GM12891 (cell line): ENCODE measurements at regions not wholly inside any gene's neighbourhood (a gene's known extent, or its start where the extent isn't known, plus 50 kb on each side); places are given as distances from the start of the nearest gene placed in this dataset.

Experiments used
- POLR2A ChIP-seq: IDR thresholded peaks from 2 replicates; pipeline ENCODE4 v1.6.1; 2011; ENCODE audit warnings: low read depth, low read length, control low read depth
- TAF1 ChIP-seq: IDR thresholded peaks from 2 replicates; pipeline ENCODE4 v1.6.1; 2011; ENCODE audit warnings: low read depth, low read length, control low read depth

- no peak for TF ChIP-seq POLR2A
- no peak for TF ChIP-seq TAF1
Measured at GRCh38 chr1:189609167-189609566, 868.5 kb downstream of the BRINP3 start.
